ENCODE measurements at regions not wholly inside any gene's neighbourhood (a gene's known extent, or its start where the extent isn't known, plus 50 kb on each side); places are given as distances from the start of the nearest gene placed in this dataset.

GRCh38 chr16:49969091-49970030, 55.7 kb upstream of the CNEP1R1 start:
- intact Hi-C loops (cut with DNase I) = no loop called here
- DNase-seq (ENCODE audit: low spot score) = peak; percentile 82

- peak; percentile 18 for DNase-seq (ENCODE audit: low spot score)
- intact Hi-C loops (cut with DNase I) = no loop called here
These were observed 54.1 kb upstream of the CNEP1R1 start for GRCh38 chr16:49970797-49971431.

GRCh38 chr16:49972280-49972679, 52.7 kb upstream of the CNEP1R1 start:
- intact Hi-C loops (cut with DNase I) = no loop called here
- DNase-seq (ENCODE audit: low spot score) = peak; percentile 36

GRCh38 chr16:49972961-49973360, 52.1 kb upstream of the CNEP1R1 start:
- DNase-seq (ENCODE audit: low spot score) = peak; percentile 10
- intact Hi-C loops (cut with DNase I) = no loop called here

Measured in posterior vena cava (tissue), 2 donors.